ENCODE measurements at regions not wholly inside any gene's neighbourhood (a gene's known extent, or its start where the extent isn't known, plus 50 kb on each side); places are given as distances from the start of the nearest gene placed in this dataset.

DNA sequence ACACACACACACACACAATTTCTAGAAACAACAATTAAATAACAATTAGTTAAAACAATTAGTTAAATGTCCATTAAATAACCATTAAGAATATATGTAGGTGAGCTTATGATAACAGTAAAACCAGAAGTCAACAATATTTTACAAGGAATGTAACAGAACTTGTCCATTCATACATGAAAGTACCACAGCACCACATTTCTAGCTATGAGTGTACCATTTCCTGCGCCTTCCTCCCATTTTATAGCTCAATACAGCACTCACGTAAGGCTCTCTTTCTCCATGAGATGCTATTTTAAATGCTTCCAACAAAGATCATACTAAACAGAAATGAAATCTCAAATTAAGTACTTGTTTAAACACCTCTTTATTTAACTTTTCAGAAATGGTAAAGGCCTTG, 367.3 kb upstream of the ZWINT start:
- Histone ChIP-seq H3K9ac (ENCODE audit: control insufficient read depth, extremely low read depth, insufficient read depth, low read length) (no peak overlapping the region), H2AFZ (ENCODE audit: control insufficient read depth, low read length) (no peak overlapping the region), H3K4me3 (ENCODE audit: control insufficient read depth in 2 of 3, extremely low read depth in 1 of 3, insufficient read depth in 2 of 3, low read depth in 1 of 3, low read length in 3 of 3) (no peak overlapping the region), H3K9me1 (ENCODE audit: control insufficient read depth, extremely low read depth, insufficient read depth, low read length) (no peaks in the 10 kb centered on the region), H3K4me2 (ENCODE audit: control insufficient read depth, extremely low read depth, insufficient read depth, low read depth, low read length) (no peak overlapping the region), H3K27ac (ENCODE audit: control insufficient read depth, insufficient read depth, low read length) (no peak overlapping the region), H3K9me3 (ENCODE audit: control insufficient read depth, low read depth, low read length) (no peaks in the 10 kb centered on the region), H4K20me1 (ENCODE audit: control insufficient read depth, extremely low read depth, insufficient read depth, low read length) (no peaks in the 10 kb centered on the region), H3K36me3 (ENCODE audit: control insufficient read depth in 2 of 2, extremely low read depth in 1 of 2, insufficient read depth in 2 of 2, low read length in 2 of 2) (no peaks in the 10 kb centered on the region), H3K79me2 (ENCODE audit: control insufficient read depth, insufficient read depth, low read length) (no peaks in the 10 kb centered on the region), H3K4me1 (ENCODE audit: control insufficient read depth, extremely low read depth, insufficient read depth, low read length) (no peaks in the 10 kb centered on the region), H3K27me3 (ENCODE audit: control insufficient read depth, extremely low read depth, insufficient read depth, low read length) (no peaks in the 10 kb centered on the region)
- FAIRE-seq (no peak), DNase-seq (ENCODE audit: low read depth, low spot score) (no peak)
- TF ChIP-seq EZH2 (IDR thresholded peaks at IDR 0.05; ENCODE audit: low read length): no peak
- TF ChIP-seq, protein P1, sequence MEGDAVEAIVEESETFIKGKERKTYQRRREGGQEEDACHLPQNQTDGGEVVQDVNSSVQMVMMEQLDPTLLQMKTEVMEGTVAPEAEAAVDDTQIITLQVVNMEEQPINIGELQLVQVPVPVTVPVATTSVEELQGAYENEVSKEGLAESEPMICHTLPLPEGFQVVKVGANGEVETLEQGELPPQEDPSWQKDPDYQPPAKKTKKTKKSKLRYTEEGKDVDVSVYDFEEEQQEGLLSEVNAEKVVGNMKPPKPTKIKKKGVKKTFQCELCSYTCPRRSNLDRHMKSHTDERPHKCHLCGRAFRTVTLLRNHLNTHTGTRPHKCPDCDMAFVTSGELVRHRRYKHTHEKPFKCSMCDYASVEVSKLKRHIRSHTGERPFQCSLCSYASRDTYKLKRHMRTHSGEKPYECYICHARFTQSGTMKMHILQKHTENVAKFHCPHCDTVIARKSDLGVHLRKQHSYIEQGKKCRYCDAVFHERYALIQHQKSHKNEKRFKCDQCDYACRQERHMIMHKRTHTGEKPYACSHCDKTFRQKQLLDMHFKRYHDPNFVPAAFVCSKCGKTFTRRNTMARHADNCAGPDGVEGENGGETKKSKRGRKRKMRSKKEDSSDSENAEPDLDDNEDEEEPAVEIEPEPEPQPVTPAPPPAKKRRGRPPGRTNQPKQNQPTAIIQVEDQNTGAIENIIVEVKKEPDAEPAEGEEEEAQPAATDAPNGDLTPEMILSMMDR (optimal IDR thresholded peaks at IDR 0.05 in 1 of 3, IDR thresholded peaks at IDR 0.05 in 1 of 3, conservative IDR thresholded peaks at IDR 0.05 in 1 of 3; ENCODE audit: extremely low read depth in 1 of 3, insufficient read depth in 2 of 3, low read length in 3 of 3): no peak
- dilution Hi-C loops (cut with MboI; ENCODE audit: extremely low pct_ligation_motif_present, low sequenced_read_pairs): no loop called here

- H3K4me2 ChIP-seq (ENCODE audit: control insufficient read depth, extremely low read depth, insufficient read depth, low read depth, low read length): no peak overlapping the region
- H3K9ac ChIP-seq (ENCODE audit: control insufficient read depth, extremely low read depth, insufficient read depth, low read length): no peak overlapping the region
- no peaks in the 10 kb centered on the region for H3K36me3 ChIP-seq (ENCODE audit: control insufficient read depth in 2 of 2, extremely low read depth in 1 of 2, insufficient read depth in 2 of 2, low read length in 2 of 2)
- no peaks in the 10 kb centered on the region for H3K9me3 ChIP-seq (ENCODE audit: control insufficient read depth, low read depth, low read length)
- no peaks in the 10 kb centered on the region for H3K27me3 ChIP-seq (ENCODE audit: control insufficient read depth, extremely low read depth, insufficient read depth, low read length)
- FAIRE-seq (no peak), DNase-seq (ENCODE audit: low read depth, low spot score) (no peak)
- H3K79me2 ChIP-seq (ENCODE audit: control insufficient read depth, insufficient read depth, low read length): no peaks in the 10 kb centered on the region
- no peak for TF ChIP-seq EZH2 (IDR thresholded peaks at IDR 0.05; ENCODE audit: low read length)
- TF ChIP-seq, protein P1 (optimal IDR thresholded peaks at IDR 0.05 in 1 of 3, IDR thresholded peaks at IDR 0.05 in 1 of 3, conservative IDR thresholded peaks at IDR 0.05 in 1 of 3; ENCODE audit: extremely low read depth in 1 of 3, insufficient read depth in 2 of 3, low read length in 3 of 3): no peak
- H4K20me1 ChIP-seq (ENCODE audit: control insufficient read depth, extremely low read depth, insufficient read depth, low read length): no peaks in the 10 kb centered on the region
- no peak overlapping the region for H3K4me3 ChIP-seq (ENCODE audit: control insufficient read depth in 2 of 3, extremely low read depth in 1 of 3, insufficient read depth in 2 of 3, low read depth in 1 of 3, low read length in 3 of 3)
- dilution Hi-C loops (cut with MboI; ENCODE audit: extremely low pct_ligation_motif_present, low sequenced_read_pairs): no loop called here
- no peak overlapping the region for H2AFZ ChIP-seq (ENCODE audit: control insufficient read depth, low read length)
- no peaks in the 10 kb centered on the region for H3K9me1 ChIP-seq (ENCODE audit: control insufficient read depth, extremely low read depth, insufficient read depth, low read length)
- H3K27ac ChIP-seq (ENCODE audit: control insufficient read depth, insufficient read depth, low read length): no peak overlapping the region
- H3K4me1 ChIP-seq (ENCODE audit: control insufficient read depth, extremely low read depth, insufficient read depth, low read length): no peaks in the 10 kb centered on the region
These were observed 361.9 kb upstream of the ZWINT start for GRCh38 chr10:56722912-56723311.

Measured in keratinocyte (primary cell).